Mucosa of descending colon (tissue), 3 donors: ENCODE measurements at regions not wholly inside any gene's neighbourhood (a gene's known extent, or its start where the extent isn't known, plus 50 kb on each side); places are given as distances from the start of the nearest gene placed in this dataset.
"Not testable (repeated sequence)": the region's sequence is repeated elsewhere in the genome, so short reads cannot be mapped to it uniquely, and the experiment has no call there.

ENCODE experiments used
- ATAC-seq: fragments of 200-7000 bp; cut with Tn5 transposase; one replicate; pipeline ENCODE4 v1.9.1; 2020; ENCODE audit warnings: mild to moderate bottlenecking, moderate library complexity
- DNase-seq, 3 donors: peaks; one replicate each; pipeline ENCODE4 v3.0.0-alpha.2; 2020
- H3K36me3 ChIP-seq: fragments of 200-600 bp; one replicate; pipeline ENCODE4 v1.8.0; 2021; ENCODE audit warnings: low read depth, mild to moderate bottlenecking
- H3K4me1 ChIP-seq: fragments of 200-600 bp; one replicate; pipeline ENCODE4 v1.8.0; 2021; ENCODE audit warnings: low read depth, mild to moderate bottlenecking
- H3K4me3 ChIP-seq: fragments of 200-600 bp; one replicate; pipeline ENCODE4 v1.8.0; 2021; ENCODE audit warnings: mild to moderate bottlenecking
- H3K9me3 ChIP-seq: fragments of 200-600 bp; one replicate; pipeline ENCODE4 v1.8.0; 2021; ENCODE audit warnings: mild to moderate bottlenecking
- intact Hi-C, 2 donors: fragments of 100-400 bp; cut with DNase I in 1 of 2; cut with micrococcal nuclease in 1 of 2; formaldehyde crosslinking; loops; one replicate each; pipeline versions ENCODE4 v1.11.0 to v1.11.1; 2022; cut with DNase I, micrococcal nuclease
- TF ChIP-seq, protein P1 (sequence below): fragments of 200-600 bp; IDR thresholded peaks from one replicate; pipeline ENCODE4 v1.8.0; 2022; ENCODE audit warnings: antibody characterized with exemption, mild to moderate bottlenecking
- donor health status: DM: no; HTN: no; CAD: no; lungs with moderate emphysema.
- donor health status: DM: no; HTN: no; CAD: no.
- donor health status: DM: no; HTN: yes; CAD: no.

DNA sequence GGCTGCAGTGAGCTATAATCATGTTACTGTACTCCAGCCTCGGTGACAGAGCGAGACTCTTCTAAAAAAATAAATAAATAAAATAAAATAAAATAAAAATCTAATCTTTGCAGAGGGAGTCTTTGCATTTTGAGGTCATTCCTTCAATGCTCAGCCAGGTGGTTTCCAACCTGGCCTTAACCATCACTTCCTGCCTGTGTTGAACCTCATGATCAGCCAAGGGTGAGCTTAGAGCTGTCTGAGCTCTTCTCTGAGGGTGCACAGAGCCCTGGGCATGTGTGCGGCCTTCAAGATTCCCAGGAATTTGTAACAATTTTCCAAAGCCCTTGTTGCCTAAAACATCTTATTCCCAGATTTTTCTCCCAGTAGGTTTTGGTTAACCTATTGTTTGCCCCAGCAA, 94.3 kb downstream of the KCNJ12 start:
- intact Hi-C loops, ATAC-seq, H3K36me3 ChIP-seq, DNase-seq, H3K9me3 ChIP-seq, H3K4me1 ChIP-seq, H3K4me3 ChIP-seq: not testable (repeated sequence)

DNA sequence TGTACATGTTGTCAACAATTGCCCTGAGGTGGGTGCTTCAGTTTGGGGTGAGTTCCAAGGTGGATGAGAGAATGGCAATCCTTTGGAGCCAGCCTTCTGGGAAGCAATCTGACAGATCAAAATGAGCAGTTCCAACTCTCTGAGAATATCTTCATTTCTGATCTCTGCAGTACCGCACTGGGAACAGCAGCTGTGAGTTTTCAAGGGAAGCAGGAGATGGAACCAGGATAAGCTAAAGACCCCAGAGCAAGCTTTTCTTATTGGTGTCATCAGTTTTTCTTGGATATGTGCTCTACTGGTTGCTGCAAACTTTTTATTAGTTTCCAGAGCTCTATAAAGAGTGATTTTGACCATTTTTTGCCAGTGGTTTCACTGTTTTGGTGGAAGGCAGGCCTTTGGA, 94.7 kb downstream of the KCNJ12 start:
- intact Hi-C loops: no loop called here
- Histone ChIP-seq H3K36me3 (no peaks in the 10 kb centered on the region), H3K9me3 (no peaks in the 10 kb centered on the region), H3K4me1 (no peaks in the 10 kb centered on the region), H3K4me3 (no peak overlapping the region)
- ATAC-seq: no peak
- DNase-seq: no peak
- TF ChIP-seq, protein P1, sequence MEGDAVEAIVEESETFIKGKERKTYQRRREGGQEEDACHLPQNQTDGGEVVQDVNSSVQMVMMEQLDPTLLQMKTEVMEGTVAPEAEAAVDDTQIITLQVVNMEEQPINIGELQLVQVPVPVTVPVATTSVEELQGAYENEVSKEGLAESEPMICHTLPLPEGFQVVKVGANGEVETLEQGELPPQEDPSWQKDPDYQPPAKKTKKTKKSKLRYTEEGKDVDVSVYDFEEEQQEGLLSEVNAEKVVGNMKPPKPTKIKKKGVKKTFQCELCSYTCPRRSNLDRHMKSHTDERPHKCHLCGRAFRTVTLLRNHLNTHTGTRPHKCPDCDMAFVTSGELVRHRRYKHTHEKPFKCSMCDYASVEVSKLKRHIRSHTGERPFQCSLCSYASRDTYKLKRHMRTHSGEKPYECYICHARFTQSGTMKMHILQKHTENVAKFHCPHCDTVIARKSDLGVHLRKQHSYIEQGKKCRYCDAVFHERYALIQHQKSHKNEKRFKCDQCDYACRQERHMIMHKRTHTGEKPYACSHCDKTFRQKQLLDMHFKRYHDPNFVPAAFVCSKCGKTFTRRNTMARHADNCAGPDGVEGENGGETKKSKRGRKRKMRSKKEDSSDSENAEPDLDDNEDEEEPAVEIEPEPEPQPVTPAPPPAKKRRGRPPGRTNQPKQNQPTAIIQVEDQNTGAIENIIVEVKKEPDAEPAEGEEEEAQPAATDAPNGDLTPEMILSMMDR: no peak

DNA sequence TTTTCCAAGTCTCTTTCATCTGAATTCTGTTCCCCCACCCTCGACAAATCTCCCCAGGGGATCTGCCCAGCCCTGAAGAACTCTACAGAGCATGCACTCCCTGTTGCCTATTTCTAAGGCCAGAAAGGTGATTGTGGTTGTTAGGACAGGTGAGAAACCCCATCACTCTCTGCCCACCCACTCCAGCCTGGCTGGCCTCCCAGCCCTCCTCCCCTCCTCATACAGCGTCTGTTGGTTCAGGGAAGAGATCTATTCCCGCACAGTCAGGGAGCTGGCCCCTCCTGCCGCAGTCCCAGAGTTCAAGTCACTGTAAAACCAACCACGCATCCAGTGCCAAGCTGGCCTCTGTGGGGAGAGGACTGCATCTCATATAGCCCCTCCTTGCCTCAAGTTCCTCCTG, 98.7 kb downstream of the KCNJ12 start:
- DNase-seq (no peak), ATAC-seq (no peak)
- intact Hi-C loops: no loop called here
- TF ChIP-seq, protein P1: no peak
- Histone ChIP-seq H3K36me3 (no peaks in the 10 kb centered on the region), H3K4me1 (no peaks in the 10 kb centered on the region), H3K4me3 (no peak overlapping the region), H3K9me3 (peaks cover 10% of the 10 kb centered on the region)

- Histone ChIP-seq H3K4me3 (no peak overlapping the region), H3K4me1 (no peaks in the 10 kb centered on the region), H3K36me3 (no peaks in the 10 kb centered on the region), H3K9me3 (peaks cover 10% of the 10 kb centered on the region)
- intact Hi-C loops: no loop called here
- TF ChIP-seq, protein P1: no peak
- ATAC-seq: no peak
- DNase-seq: no peak
Measured at GRCh38 chr17:21475571-21475970, 99.4 kb downstream of the KCNJ12 start.

- ATAC-seq (no peak), DNase-seq (no peak)
- TF ChIP-seq, protein P1: no peak
- H3K36me3 ChIP-seq: no peaks in the 10 kb centered on the region
- peaks cover 10% of the 10 kb centered on the region for H3K9me3 ChIP-seq
- no peaks in the 10 kb centered on the region for H3K4me1 ChIP-seq
- no peak overlapping the region for H3K4me3 ChIP-seq
- intact Hi-C loops: no loop called here
Measured at GRCh38 chr17:21476867-21477266, 100.7 kb downstream of the KCNJ12 start.

DNA sequence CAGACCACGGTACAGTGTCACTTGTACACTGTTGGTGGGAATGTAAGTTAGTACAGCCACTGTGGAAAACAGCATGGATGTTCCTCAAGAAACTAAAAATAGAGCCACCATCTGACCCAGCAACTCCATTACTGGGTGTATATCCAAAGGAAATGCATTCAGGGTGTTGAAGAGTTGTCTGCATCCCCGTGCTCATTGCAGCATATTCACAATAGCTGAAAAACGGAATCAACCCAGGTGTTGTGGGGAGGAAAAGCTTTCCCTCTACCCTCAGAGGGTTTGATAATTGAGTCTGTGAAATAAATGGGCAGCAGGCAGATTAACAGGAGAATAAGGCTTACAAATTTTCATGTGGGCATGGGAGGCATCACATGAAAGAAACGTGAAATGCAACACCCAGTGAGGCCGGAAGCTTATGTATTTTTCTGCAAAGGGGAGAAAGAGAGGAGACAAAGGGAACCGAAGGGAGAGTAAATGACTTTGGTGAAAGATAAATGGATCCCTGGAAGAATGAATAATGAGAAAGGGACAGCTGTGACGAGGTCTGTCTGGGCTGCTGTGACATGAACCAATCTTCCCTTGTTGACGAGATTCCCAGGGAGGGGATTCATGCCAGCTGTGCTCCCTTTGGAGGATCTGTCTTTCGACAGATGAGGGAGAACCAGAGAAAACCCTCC, 106.2 kb downstream of the KCNJ12 start:
- H3K9me3 ChIP-seq: peaks cover 10% of the 10 kb centered on the region
- intact Hi-C loops: no loop called here
- no peaks in the 10 kb centered on the region for H3K36me3 ChIP-seq
- H3K4me3 ChIP-seq: no peak overlapping the region
- DNase-seq (no peak), ATAC-seq (no peak)
- no peaks in the 10 kb centered on the region for H3K4me1 ChIP-seq
- TF ChIP-seq, protein P1: no peak

DNA sequence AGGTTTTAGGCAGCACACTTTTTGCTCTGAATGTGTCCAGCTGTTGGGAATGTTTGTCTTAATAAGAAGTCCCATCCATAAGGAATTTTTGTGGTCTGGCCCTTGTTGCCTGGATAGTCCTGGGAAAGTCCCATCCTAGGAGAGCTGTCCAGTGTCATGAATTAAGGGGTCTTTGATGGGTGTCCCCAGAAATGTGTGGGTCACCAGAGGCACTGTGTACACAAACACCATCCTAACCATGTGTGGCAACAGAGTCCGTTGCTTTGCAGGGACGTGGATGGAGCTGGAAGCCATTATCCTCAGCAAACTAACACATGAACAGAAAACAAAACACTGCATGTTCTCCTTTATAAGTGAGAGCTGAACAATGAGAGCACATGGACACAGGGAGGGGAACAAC, 111.9 kb downstream of the KCNJ12 start:
- H3K4me1 ChIP-seq, H3K36me3 ChIP-seq, H3K4me3 ChIP-seq, H3K9me3 ChIP-seq, intact Hi-C loops, ATAC-seq, DNase-seq: not testable (repeated sequence)
